ENCODE measurements at regions not wholly inside any gene's neighbourhood (a gene's known extent, or its start where the extent isn't known, plus 50 kb on each side); places are given as distances from the start of the nearest gene placed in this dataset.
"Not testable (repeated sequence)": the region's sequence is repeated elsewhere in the genome, so short reads cannot be mapped to it uniquely, and the experiment has no call there.

GRCh38 chr10:61257136-61257535 lies 196.0 kb downstream of the TMEM26 start:
- no peaks in the 10 kb centered on the region for H4K20me1 ChIP-seq (ENCODE audit: low read depth, low read length)

GRCh38 chr10:61252326-61252725 lies 200.9 kb downstream of the TMEM26 start:
- not testable (repeated sequence) for H3K9me2 ChIP-seq (replicated peaks; ENCODE audit: insufficient read depth, low read length); H3K36me3 ChIP-seq (ENCODE audit: low read length); H4K20me1 ChIP-seq (ENCODE audit: low read depth, low read length); H3K79me2 ChIP-seq (ENCODE audit: insufficient read depth, low read length); H3K9ac ChIP-seq (ENCODE audit: low read length); H3K27me3 ChIP-seq (ENCODE audit: low read length); H3K27ac ChIP-seq (ENCODE audit: low read depth, low read length); H3F3A ChIP-seq (ENCODE audit: insufficient read depth); H2AFZ ChIP-seq (ENCODE audit: low read depth, low read length, severe bottlenecking); H3K9me3 ChIP-seq (ENCODE audit: insufficient read depth, low read length); H3K4me2 ChIP-seq (ENCODE audit: low read depth, low read length, poor library complexity, severe bottlenecking); H3K4me3 ChIP-seq (ENCODE audit: insufficient read depth, low read length, poor library complexity, severe bottlenecking)

More at GRCh38 chr10:61257136-61257535, 196.0 kb downstream of the TMEM26 start:
- Histone ChIP-seq H3K9ac (ENCODE audit: low read length) (no peak overlapping the region), H3K79me2 (ENCODE audit: insufficient read depth, low read length) (no peaks in the 10 kb centered on the region), H3K9me2 (replicated peaks; ENCODE audit: insufficient read depth, low read length) (0 out of 2 replicates have a peak, but pooled peaks cover 4% of the 10 kb centered on the region), H3K36me3 (ENCODE audit: low read length) (no peaks in the 10 kb centered on the region), H3K9me3 (ENCODE audit: insufficient read depth, low read length) (no peaks in the 10 kb centered on the region), H3K4me2 (ENCODE audit: low read depth, low read length, poor library complexity, severe bottlenecking) (no peak overlapping the region), H3F3A (ENCODE audit: insufficient read depth) (no peaks in the 10 kb centered on the region), H3K27me3 (ENCODE audit: low read length) (no peaks in the 10 kb centered on the region), H3K4me3 (ENCODE audit: insufficient read depth, low read length, poor library complexity, severe bottlenecking) (no peak overlapping the region), H3K27ac (ENCODE audit: low read depth, low read length) (no peak overlapping the region), H2AFZ (ENCODE audit: low read depth, low read length, severe bottlenecking) (no peak overlapping the region)
- TF ChIP-seq EZH2phosphoT487 (conservative IDR thresholded peaks at IDR 0.05; ENCODE audit: low read length), result no peak
- no peak for TF ChIP-seq CTCF (IDR thresholded peaks at IDR 0.05; ENCODE audit: insufficient read depth, low read length, poor library complexity, severe bottlenecking)

- TF ChIP-seq CTCF (IDR thresholded peaks at IDR 0.05; ENCODE audit: insufficient read depth, low read length, poor library complexity, severe bottlenecking) (no peak), EZH2phosphoT487 (conservative IDR thresholded peaks at IDR 0.05; ENCODE audit: low read length) (no peak)
- Histone ChIP-seq H3K9ac (ENCODE audit: low read length) (no peak overlapping the region), H3K36me3 (ENCODE audit: low read length) (no peaks in the 10 kb centered on the region), H3K4me3 (ENCODE audit: insufficient read depth, low read length, poor library complexity, severe bottlenecking) (no peak overlapping the region), H2AFZ (ENCODE audit: low read depth, low read length, severe bottlenecking) (no peak overlapping the region), H3K27ac (ENCODE audit: low read depth, low read length) (no peak overlapping the region), H3K4me2 (ENCODE audit: low read depth, low read length, poor library complexity, severe bottlenecking) (no peak overlapping the region), H3K79me2 (ENCODE audit: insufficient read depth, low read length) (no peaks in the 10 kb centered on the region), H3K27me3 (ENCODE audit: low read length) (0 out of 2 replicates have a peak, but pooled peaks cover 2% of the 10 kb centered on the region), H3F3A (ENCODE audit: insufficient read depth) (no peaks in the 10 kb centered on the region), H4K20me1 (ENCODE audit: low read depth, low read length) (no peaks in the 10 kb centered on the region), H3K9me2 (replicated peaks; ENCODE audit: insufficient read depth, low read length) (no peaks in the 10 kb centered on the region), H3K9me3 (ENCODE audit: insufficient read depth, low read length) (no peaks in the 10 kb centered on the region)
These were observed 202.1 kb downstream of the TMEM26 start for GRCh38 chr10:61251089-61251488.

- H4K20me1 ChIP-seq (ENCODE audit: low read depth, low read length), result no peaks in the 10 kb centered on the region
- H3F3A ChIP-seq (ENCODE audit: insufficient read depth), result no peaks in the 10 kb centered on the region
- no peaks in the 10 kb centered on the region for H3K36me3 ChIP-seq (ENCODE audit: low read length)
- no peaks in the 10 kb centered on the region for H3K9me2 ChIP-seq (replicated peaks; ENCODE audit: insufficient read depth, low read length)
- TF ChIP-seq EZH2phosphoT487 (conservative IDR thresholded peaks at IDR 0.05; ENCODE audit: low read length), result no peak
- no peak for TF ChIP-seq CTCF (IDR thresholded peaks at IDR 0.05; ENCODE audit: insufficient read depth, low read length, poor library complexity, severe bottlenecking)
- no peaks in the 10 kb centered on the region for H3K79me2 ChIP-seq (ENCODE audit: insufficient read depth, low read length)
- H2AFZ ChIP-seq (ENCODE audit: low read depth, low read length, severe bottlenecking), result no peak overlapping the region
- H3K9me3 ChIP-seq (ENCODE audit: insufficient read depth, low read length), result no peaks in the 10 kb centered on the region
- H3K9ac ChIP-seq (ENCODE audit: low read length), result no peak overlapping the region
- H3K4me3 ChIP-seq (ENCODE audit: insufficient read depth, low read length, poor library complexity, severe bottlenecking), result no peak overlapping the region
- no peak overlapping the region for H3K27ac ChIP-seq (ENCODE audit: low read depth, low read length)
- H3K4me2 ChIP-seq (ENCODE audit: low read depth, low read length, poor library complexity, severe bottlenecking), result no peak overlapping the region
- 0 out of 2 replicates have a peak, but pooled peaks cover 2% of the 10 kb centered on the region for H3K27me3 ChIP-seq (ENCODE audit: low read length)
These were observed 203.1 kb downstream of the TMEM26 start for GRCh38 chr10:61250131-61250530.

Data from SU-DHL-6 (cell line).